ENCODE measurements at regions not wholly inside any gene's neighbourhood (a gene's known extent, or its start where the extent isn't known, plus 50 kb on each side); places are given as distances from the start of the nearest gene placed in this dataset.
"Not testable (repeated sequence)": the region's sequence is repeated elsewhere in the genome, so short reads cannot be mapped to it uniquely, and the experiment has no call there.

DNA sequence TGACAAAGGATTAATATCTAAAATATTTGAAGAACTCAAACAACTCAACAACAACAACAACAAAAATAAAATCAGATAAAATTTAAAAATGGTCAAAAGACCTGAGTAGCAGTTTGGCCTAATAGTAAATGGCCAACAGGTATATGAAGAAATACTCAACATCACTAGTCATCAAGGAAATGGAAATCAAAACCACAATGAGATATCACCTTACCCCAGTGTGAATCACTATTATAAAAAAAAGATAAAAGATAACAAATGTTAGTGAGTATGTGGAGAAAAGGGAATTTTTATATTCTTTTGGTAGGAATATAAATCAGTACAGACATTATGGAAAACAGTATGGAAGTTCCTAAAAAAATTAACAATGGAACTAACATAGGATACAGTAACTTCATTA lies 247.9 kb upstream of the TRPC7 start:
- Mint-ChIP-seq H3K36me3 (no peaks in the 10 kb centered on the region), H3K4me3 (no peak overlapping the region), H3K9me3 (peaks cover 11% of the 10 kb centered on the region), H3K4me1 (no peaks in the 10 kb centered on the region), H3K27ac (no peak overlapping the region)
- ATAC-seq (no peak), DNase-seq (ENCODE audit: low spot score in 2 of 2) (no peak)

DNA sequence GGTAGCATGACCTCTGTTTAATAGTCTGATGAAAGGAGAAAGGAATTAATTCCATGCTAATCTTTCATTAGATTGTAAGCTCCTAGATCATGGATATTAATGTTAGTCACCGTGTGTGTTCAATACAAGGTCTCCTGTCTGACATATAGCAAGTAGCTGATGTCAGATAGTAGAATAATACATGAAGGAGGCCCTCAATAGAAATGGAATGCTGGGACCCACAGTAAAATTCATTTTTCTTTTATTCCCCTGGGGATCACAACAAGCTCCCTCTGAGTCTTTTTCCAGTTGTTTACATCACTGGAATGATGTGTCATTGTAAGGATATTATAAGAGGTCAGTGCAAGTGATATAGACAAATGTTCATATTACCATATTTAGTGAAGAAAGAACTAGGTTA lies 240.3 kb upstream of the TRPC7 start:
- Mint-ChIP-seq H3K27ac (no peak overlapping the region), H3K36me3 (no peaks in the 10 kb centered on the region)
- no peak for ATAC-seq

DNA sequence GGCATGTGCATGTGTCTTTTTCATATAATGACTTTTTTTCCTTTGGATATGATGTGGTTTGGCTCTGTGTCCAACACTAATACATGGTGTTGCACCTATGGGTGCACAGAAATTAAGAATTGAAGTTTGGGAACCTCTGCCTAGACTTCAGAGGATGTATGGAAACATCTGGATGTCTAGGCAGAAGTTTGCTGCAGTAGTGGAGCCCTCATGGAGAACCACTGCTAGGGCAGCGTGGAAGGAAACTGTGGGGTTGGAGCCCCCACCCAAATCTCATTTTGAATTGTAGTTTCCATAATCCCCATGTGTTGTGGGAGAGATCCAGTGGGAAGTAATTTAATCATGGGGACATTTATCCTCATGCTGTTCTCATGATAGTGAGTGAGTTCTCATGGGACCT lies 235.0 kb upstream of the TRPC7 start:
- H3K36me3 Mint-ChIP-seq: no peaks in the 10 kb centered on the region
- no peak overlapping the region for H3K27ac Mint-ChIP-seq
- no peak for ATAC-seq
- no peak overlapping the region for H3K4me3 Mint-ChIP-seq
- H3K9me3 Mint-ChIP-seq: peaks cover 20% of the 10 kb centered on the region
- H3K4me1 Mint-ChIP-seq: no peaks in the 10 kb centered on the region
- DNase-seq (ENCODE audit: low spot score in 2 of 2): no peak

More for the DNA sequence above, 240.3 kb upstream of the TRPC7 start:
- Mint-ChIP-seq H3K4me1 (no peaks in the 10 kb centered on the region), H3K9me3 (peaks cover 27% of the 10 kb centered on the region), H3K4me3 (no peak overlapping the region)
- DNase-seq (ENCODE audit: low spot score in 2 of 2): no peak

DNA sequence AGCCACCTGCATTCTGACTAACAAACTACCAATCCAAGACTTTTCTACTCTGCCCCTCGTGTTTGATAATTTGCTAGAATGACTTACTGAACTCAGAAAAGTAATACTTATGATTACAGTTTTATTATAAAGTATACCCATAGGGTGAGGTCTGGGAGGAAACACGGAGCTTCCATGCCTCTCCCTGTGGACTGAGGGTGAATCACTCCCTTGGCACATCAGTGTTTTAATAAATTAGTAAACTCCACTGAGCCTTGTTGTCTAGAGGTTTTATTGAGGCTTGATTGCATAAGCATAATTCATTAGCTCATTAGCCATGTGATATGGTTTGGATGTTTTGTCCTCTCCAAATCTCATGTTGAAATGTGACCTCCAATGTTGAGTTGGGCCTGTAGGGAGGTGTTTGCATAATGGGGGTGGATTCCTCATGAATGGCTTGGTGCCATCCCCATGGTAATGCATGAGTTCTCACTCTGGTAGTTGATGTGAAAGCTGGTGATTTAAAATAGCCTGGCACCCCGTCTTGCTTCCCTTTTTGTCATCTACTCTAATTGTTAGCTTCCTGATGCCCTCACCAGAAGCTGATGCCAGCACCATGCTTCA lies 233.6 kb upstream of the TRPC7 start:
- ATAC-seq (no peak), DNase-seq (ENCODE audit: low spot score in 2 of 2) (no peak)
- Mint-ChIP-seq H3K27ac (no peak overlapping the region), H3K4me1 (no peaks in the 10 kb centered on the region), H3K4me3 (no peak overlapping the region), H3K36me3 (no peaks in the 10 kb centered on the region), H3K9me3 (peaks cover 20% of the 10 kb centered on the region)

DNA sequence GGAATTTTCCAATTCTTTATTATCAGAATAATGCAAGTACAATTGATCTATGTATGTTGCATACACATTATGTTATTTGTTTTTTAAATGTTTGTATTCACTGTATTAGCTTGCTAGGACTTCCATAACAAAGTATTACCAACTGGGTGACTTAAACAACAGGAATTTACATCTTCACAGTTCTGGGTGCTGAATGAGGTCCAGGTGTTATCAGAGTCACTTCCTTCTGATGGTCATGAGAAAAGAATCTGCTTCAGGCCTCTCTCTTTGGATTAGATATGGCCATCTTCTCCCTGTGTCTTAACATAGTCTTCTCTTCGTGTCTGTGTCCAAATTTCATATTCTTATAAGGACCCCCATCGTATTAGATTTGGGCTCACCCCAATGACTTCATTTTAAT lies 229.1 kb upstream of the TRPC7 start:
- no peak overlapping the region for H3K4me3 Mint-ChIP-seq
- no peak for DNase-seq (ENCODE audit: low spot score in 2 of 2)
- H3K4me1 Mint-ChIP-seq: no peaks in the 10 kb centered on the region

DNA sequence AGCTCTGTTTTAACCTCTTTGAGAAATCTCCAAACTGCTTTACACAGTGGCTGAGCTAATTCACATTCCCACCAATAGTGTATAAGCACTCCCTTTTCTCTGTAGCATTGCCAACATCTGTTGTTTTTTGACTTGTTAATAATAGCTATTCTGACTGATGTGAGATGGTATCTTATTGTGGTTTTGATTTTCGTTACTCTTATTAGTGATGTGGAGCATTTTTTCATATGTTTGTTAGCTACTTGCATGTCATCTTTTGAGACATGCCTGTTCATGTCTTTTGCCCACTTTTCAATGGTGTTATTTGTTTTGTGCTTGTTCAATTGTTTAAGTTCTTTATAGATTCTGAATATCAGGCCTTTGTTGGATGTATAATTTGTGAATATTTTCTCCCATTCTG lies 225.2 kb upstream of the TRPC7 start:
- DNase-seq (ENCODE audit: low spot score in 2 of 2): no peak
- no peak for ATAC-seq

More for the DNA sequence above, 229.1 kb upstream of the TRPC7 start:
- Mint-ChIP-seq H3K9me3 (peaks cover 7% of the 10 kb centered on the region), H3K36me3 (no peaks in the 10 kb centered on the region), H3K27ac (no peak overlapping the region)
- no peak for ATAC-seq

DNA sequence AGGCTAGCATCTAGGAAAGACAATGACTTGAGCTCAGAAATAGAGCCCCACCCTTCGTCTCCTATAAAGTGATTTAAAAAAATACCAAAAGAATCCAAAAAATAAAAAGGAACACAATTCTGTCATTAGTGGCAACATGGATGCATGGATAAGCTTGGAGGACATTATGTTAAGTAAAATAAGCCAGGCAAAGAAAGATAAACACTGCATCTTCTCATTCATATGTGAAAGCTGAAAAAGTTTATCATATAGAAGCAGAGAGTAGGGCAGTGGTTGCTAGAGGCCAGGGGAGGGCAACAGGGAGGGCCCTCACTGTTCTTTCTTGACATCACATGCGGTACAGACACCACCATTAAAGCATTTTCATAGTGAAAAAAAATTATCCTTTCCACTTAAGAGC lies 220.9 kb upstream of the TRPC7 start:
- ATAC-seq: no peak
- no peaks in the 10 kb centered on the region for H3K4me1 Mint-ChIP-seq
- H3K4me3 Mint-ChIP-seq: no peak overlapping the region
- H3K36me3 Mint-ChIP-seq: no peaks in the 10 kb centered on the region
- no peak for DNase-seq (ENCODE audit: low spot score in 2 of 2)
- peaks cover 2% of the 10 kb centered on the region for H3K9me3 Mint-ChIP-seq
- H3K27ac Mint-ChIP-seq: no peak overlapping the region

More for the DNA sequence above, 225.2 kb upstream of the TRPC7 start:
- peaks cover 2% of the 10 kb centered on the region for H3K9me3 Mint-ChIP-seq
- H3K4me1 Mint-ChIP-seq: no peaks in the 10 kb centered on the region
- no peak overlapping the region for H3K4me3 Mint-ChIP-seq
- no peaks in the 10 kb centered on the region for H3K36me3 Mint-ChIP-seq
- no peak overlapping the region for H3K27ac Mint-ChIP-seq

DNA sequence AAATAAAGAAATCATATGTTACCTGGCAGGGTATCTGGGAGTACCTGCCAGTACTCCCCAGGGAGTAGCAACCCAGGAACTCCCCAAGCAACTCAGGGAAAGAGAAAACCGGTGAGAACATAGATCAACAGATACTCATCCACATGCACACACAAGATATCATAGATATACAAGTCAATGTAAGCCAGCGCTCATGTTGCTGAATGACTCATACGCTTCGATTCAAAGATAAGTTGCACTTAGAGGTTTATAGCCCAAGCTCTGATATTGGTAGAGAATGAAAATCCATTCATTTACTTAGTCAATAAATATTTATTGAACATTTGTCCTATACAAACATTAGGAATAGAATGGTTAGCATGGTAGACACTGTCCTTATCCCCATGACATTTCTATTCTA lies 219.1 kb upstream of the TRPC7 start:
- DNase-seq (ENCODE audit: low spot score in 2 of 2) (no peak), ATAC-seq (no peak)
- no peaks in the 10 kb centered on the region for H3K36me3 Mint-ChIP-seq
- H3K27ac Mint-ChIP-seq: no peak overlapping the region
- H3K9me3 Mint-ChIP-seq: peaks cover 2% of the 10 kb centered on the region
- H3K4me3 Mint-ChIP-seq: no peak overlapping the region
- H3K4me1 Mint-ChIP-seq: no peaks in the 10 kb centered on the region

DNA sequence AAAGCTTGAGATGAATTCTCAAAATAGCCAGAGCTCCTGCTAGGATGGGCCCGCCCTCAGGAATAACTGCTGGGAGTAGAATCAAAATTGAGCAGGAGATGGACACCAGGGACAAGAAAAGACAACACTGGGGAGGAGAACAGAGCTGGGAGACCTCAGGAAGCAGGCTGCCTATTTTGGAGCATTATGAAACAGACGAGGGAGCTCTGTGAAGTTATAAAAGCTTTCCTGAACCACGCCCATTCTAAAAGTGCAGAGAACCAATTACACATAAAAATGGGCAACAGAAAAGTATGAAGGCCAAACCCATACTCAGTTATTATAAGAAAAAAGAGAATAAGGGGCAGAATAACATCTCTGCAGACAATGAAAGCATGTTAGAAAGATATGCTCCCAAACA lies 213.9 kb upstream of the TRPC7 start:
- DNase-seq (ENCODE audit: low spot score in 2 of 2) (no peak), ATAC-seq (no peak)
- Mint-ChIP-seq H3K27ac (no peak overlapping the region), H3K4me1 (no peaks in the 10 kb centered on the region), H3K9me3 (peaks cover 2% of the 10 kb centered on the region), H3K36me3 (no peaks in the 10 kb centered on the region), H3K4me3 (no peak overlapping the region)

DNA sequence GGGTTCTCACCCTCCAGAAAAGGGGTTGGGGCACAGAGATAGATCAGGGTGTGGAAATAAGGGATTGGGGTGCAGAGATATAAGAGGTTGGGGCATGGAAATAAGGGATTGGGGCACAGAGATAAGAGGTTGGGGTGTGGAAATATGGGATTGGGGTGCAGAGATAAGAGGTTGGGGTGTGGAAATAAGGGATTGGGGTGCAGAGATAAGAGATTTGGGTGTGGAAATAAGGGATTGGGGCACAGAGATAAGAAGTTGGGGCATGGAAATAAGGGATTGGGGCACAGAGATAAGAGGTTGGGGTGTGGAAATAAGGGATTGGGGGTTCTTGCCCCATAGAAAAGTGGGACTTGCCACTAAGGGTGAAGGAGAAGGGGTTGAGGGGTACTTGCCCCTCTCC lies 204.5 kb upstream of the TRPC7 start:
- H3K4me3 Mint-ChIP-seq; H3K36me3 Mint-ChIP-seq; DNase-seq (ENCODE audit: low spot score in 2 of 2); ATAC-seq; H3K27ac Mint-ChIP-seq: not testable (repeated sequence)
- peaks cover 16% of the 10 kb centered on the region for H3K9me3 Mint-ChIP-seq
- H3K4me1 Mint-ChIP-seq: peaks cover 18% of the 10 kb centered on the region

DNA sequence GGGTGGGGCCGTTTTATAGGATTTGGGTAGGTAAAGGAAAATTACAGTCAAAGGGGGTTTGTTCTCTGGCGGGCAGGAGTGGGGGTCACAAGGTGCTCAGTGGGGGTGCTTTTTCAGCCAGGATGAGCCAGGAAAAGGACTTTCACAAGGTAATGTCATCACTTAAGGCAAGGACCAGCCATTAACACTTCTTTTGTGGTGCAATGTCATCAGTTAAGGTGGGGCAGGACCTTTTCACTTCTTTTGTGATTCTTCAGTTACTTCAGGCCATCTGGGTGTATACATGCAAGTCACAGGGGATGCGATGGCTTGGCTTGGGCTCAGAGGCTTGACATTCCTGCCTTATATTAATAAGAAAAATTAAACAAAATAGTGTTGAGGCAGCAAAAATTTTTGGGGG lies 200.1 kb upstream of the TRPC7 start:
- ATAC-seq; DNase-seq (ENCODE audit: low spot score in 2 of 2); H3K36me3 Mint-ChIP-seq; H3K4me3 Mint-ChIP-seq: not testable (repeated sequence)
- Mint-ChIP-seq H3K9me3 (peaks cover 25% of the 10 kb centered on the region), H3K27ac (peak overlapping the region; percentile 35), H3K4me1 (peaks cover 26% of the 10 kb centered on the region)

DNA sequence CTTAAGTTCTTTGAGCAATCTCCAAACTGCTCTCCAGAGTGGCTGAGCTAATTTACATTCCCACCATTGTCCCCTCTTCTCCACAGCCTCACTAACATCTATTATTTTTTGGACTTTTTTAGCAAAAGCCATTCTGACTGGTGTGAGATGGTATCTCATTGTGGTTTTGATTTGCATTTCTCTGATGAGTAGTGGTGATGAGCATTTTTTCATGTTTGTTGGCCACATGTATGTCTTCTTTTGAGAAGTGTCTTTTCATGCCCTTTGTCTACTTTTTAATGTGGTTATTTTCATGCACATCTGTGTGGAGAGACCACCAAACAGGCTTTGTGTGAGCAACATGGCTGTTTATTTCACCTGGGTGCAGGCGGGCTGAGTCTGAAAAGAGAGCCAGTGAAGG lies 199.7 kb upstream of the TRPC7 start:
- DNase-seq (ENCODE audit: low spot score in 2 of 2); ATAC-seq: not testable (repeated sequence)
- H3K9me3 Mint-ChIP-seq: peaks cover 25% of the 10 kb centered on the region

DNA sequence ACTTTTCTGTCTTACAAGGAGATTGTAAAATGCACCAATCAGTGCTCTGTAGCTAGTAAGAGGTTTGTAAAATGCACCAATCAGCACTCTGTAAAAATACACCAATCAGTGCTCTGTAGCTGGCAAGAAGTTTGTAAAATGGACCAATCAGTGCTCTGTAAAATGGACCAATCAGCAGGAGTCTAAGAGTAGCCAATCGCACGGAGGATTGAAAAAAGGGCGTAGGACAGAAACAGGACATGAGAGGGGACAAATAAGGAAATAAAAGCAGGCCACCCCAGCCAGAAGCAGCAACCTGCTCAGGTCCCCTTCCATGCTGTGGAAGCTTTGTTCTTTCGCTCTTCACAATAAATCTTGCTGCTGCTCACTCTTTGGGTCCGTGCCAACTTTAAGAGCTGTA lies 199.1 kb upstream of the TRPC7 start:
- H3K4me1 Mint-ChIP-seq: peaks cover 26% of the 10 kb centered on the region
- H3K27ac Mint-ChIP-seq; ATAC-seq; DNase-seq (ENCODE audit: low spot score in 2 of 2); H3K4me3 Mint-ChIP-seq; H3K36me3 Mint-ChIP-seq: not testable (repeated sequence)
- peaks cover 25% of the 10 kb centered on the region for H3K9me3 Mint-ChIP-seq

More for the DNA sequence above, 199.7 kb upstream of the TRPC7 start:
- H3K4me3 Mint-ChIP-seq, H3K36me3 Mint-ChIP-seq: not testable (repeated sequence)
- Mint-ChIP-seq H3K27ac (peak overlapping the region; percentile 35), H3K4me1 (peaks cover 26% of the 10 kb centered on the region)

DNA sequence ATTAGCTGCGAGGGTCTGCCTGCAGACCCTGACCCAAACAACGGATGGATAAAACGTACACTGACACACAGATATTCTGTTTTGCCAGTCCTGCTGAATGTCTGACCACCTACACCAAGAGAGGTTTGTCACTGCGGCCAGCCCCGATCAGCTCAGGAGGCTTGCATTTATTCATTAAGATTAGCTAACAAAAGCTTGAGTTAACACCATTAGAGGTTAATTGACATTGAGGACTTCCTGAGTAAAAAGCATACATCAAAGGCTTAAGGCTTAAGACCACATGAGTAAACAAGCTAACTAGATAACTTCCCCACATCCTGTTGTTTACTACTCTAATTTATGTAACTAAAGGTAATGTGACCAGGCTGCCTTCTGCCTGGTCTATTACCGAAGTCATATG lies 198.1 kb upstream of the TRPC7 start:
- Mint-ChIP-seq H3K4me3 (no peak overlapping the region), H3K27ac (no peak overlapping the region), H3K9me3 (peaks cover 23% of the 10 kb centered on the region), H3K4me1 (peaks cover 26% of the 10 kb centered on the region), H3K36me3 (no peaks in the 10 kb centered on the region)
- no peak for ATAC-seq
- DNase-seq (ENCODE audit: low spot score in 2 of 2): no peak

DNA sequence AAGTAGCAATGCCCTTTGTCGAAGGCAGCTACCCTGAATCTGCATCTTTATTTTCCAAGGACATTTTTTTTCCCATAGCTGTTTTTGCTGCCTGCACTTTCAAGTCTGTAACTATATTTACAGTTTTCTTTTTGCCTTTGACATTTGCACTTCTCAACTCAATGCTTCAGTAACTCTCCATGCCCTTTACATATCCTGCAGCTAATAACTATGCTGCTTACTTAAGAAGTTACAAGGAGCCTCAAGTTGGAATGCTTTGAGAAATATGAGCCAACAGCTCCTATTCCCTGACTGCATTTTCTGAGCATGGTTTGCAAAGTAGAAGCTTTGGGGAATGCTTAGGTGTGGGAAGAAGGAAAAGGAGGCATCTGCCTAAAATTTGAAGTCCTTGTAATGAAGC lies 194.8 kb upstream of the TRPC7 start:
- H3K36me3 Mint-ChIP-seq: no peaks in the 10 kb centered on the region
- no peak overlapping the region for H3K4me3 Mint-ChIP-seq
- ATAC-seq: no peak
- peaks cover 10% of the 10 kb centered on the region for H3K4me1 Mint-ChIP-seq
- no peak overlapping the region for H3K27ac Mint-ChIP-seq
- peaks cover 17% of the 10 kb centered on the region for H3K9me3 Mint-ChIP-seq
- DNase-seq (ENCODE audit: low spot score in 2 of 2): no peak

DNA sequence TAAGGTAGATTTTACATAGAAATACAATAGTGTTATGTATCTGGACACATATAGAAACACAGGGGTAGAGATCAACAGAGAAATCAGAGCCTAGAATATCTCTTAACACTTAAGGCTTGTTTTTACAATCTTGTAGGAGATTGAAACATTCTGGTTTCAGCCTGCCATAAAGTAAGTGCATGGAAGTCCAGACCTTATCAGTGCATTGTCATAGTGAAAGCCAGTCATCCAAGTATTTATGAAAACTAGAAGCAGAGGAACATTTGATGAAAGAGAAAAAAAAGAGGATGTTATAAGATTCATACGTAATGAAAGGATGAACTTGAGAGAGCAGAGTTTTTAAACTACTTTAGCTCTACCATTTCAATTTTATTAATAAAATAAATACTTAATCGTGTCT lies 194.3 kb upstream of the TRPC7 start:
- ATAC-seq (no peak), DNase-seq (ENCODE audit: low spot score in 2 of 2) (no peak)
- no peak overlapping the region for H3K27ac Mint-ChIP-seq
- H3K4me1 Mint-ChIP-seq: peaks cover 8% of the 10 kb centered on the region
- peaks cover 20% of the 10 kb centered on the region for H3K9me3 Mint-ChIP-seq
- no peak overlapping the region for H3K4me3 Mint-ChIP-seq
- no peaks in the 10 kb centered on the region for H3K36me3 Mint-ChIP-seq

DNA sequence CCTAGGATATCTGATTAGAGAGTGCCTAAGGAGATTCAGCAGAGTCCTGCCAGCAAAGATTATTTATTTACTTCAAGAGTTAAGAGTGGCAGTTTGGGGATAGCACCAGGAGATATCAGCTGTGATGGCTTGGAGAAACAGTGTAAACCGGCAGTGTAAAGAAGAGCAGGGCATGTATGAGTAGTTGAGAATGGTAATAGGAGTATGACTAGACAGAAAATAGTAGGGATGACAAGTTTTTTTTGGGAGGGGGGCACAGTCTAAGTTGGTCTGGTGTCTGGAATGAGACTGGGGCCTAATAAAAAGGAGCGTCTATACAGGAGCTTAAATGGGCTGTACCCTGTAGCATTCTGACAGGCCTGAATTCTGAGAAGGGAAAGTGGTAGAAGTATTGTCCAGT lies 181.8 kb upstream of the TRPC7 start:
- not testable (repeated sequence) for H3K4me1 Mint-ChIP-seq; ATAC-seq; H3K36me3 Mint-ChIP-seq; H3K27ac Mint-ChIP-seq; H3K4me3 Mint-ChIP-seq; DNase-seq (ENCODE audit: low spot score in 2 of 2)
- peaks cover 23% of the 10 kb centered on the region for H3K9me3 Mint-ChIP-seq

All from stimulated activated effector memory CD8-positive, alpha-beta T cell treated with anti-CD3 and anti-CD28 coated beads, Interleukin-12 subunit alpha, Interleukin-12 subunit beta, amount 100 ng/mL, for 72 hours (primary cell).